PFSK-1 (cell line): ENCODE measurements at regions not wholly inside any gene's neighbourhood (a gene's known extent, or its start where the extent isn't known, plus 50 kb on each side); places are given as distances from the start of the nearest gene placed in this dataset.

Experiments
- FOXP2 ChIP-seq: optimal IDR thresholded peaks from 2 replicates; pipeline ENCODE3; 2011; ENCODE audit warnings: borderline replicate concordance, control low read depth, inconsistent platforms; ENCODE audit not compliant: insufficient read depth; ENCODE audit errors: extremely low read length, extremely low read depth
- POLR2AphosphoS5 ChIP-seq: IDR thresholded peaks from 2 replicates; pipeline ENCODE4 v1.6.1; 2012; ENCODE audit warnings: low read depth, mild to moderate bottlenecking, control low read depth, low read length, moderate library complexity
- REST ChIP-seq, 2 experiments: IDR thresholded peaks; 2 replicates each; pipeline versions ENCODE4 v1.6.1 to v1.8.0; 2011 to 2012; ENCODE audit warnings: low read depth in 2 of 2, low read length in 2 of 2, control low read depth in 1 of 2, inconsistent platforms in 1 of 2, mild to moderate bottlenecking in 1 of 2, moderate library complexity in 1 of 2; ENCODE audit not compliant: insufficient read depth in 1 of 2
- SIN3A ChIP-seq: IDR thresholded peaks from 2 replicates; pipeline ENCODE4 v1.6.1; 2012; ENCODE audit warnings: mild to moderate bottlenecking, low read length, moderate library complexity, borderline replicate concordance; ENCODE audit not compliant: insufficient read depth
- TAF1 ChIP-seq: IDR thresholded peaks from 2 replicates; pipeline ENCODE4 v1.6.1; 2012; ENCODE audit warnings: low read length, control low read depth, borderline replicate concordance; ENCODE audit not compliant: insufficient read depth

GRCh38 chr16:73714976-73715375 is 581.6 kb upstream of the PSMD7 start:
- TF ChIP-seq SIN3A (no peak), FOXP2 (no peak), REST (IDR thresholded peaks at IDR 0.05; ENCODE audit: insufficient read depth in 1 of 2, low read depth in 2 of 2, low read length in 2 of 2) (no peak), TAF1 (no peak), POLR2AphosphoS5 (no peak)

- no peak for TF ChIP-seq TAF1
- TF ChIP-seq FOXP2, result no peak
- TF ChIP-seq POLR2AphosphoS5, result no peak
- TF ChIP-seq REST (IDR thresholded peaks at IDR 0.05; ENCODE audit: insufficient read depth in 1 of 2, low read depth in 2 of 2, low read length in 2 of 2), result no peak
- no peak for TF ChIP-seq SIN3A
Observed at GRCh38 chr16:73713778-73714495, 582.7 kb upstream of the PSMD7 start.

GRCh38 chr16:73713251-73713650 is 583.4 kb upstream of the PSMD7 start:
- TF ChIP-seq POLR2AphosphoS5 (no peak), REST (IDR thresholded peaks at IDR 0.05; ENCODE audit: insufficient read depth in 1 of 2, low read depth in 2 of 2, low read length in 2 of 2) (no peak), SIN3A (no peak), FOXP2 (no peak), TAF1 (no peak)

- TF ChIP-seq POLR2AphosphoS5 (no peak), TAF1 (no peak), FOXP2 (no peak), SIN3A (no peak), REST (IDR thresholded peaks at IDR 0.05; ENCODE audit: insufficient read depth in 1 of 2, low read depth in 2 of 2, low read length in 2 of 2) (no peak)
Observed at GRCh38 chr16:73711406-73712080, 585.1 kb upstream of the PSMD7 start.
